GM12864 (cell line): ENCODE measurements at regions not wholly inside any gene's neighbourhood (a gene's known extent, or its start where the extent isn't known, plus 50 kb on each side); places are given as distances from the start of the nearest gene placed in this dataset.

Source experiments
- DNase-seq: peaks from one replicate; pipeline ENCODE4 v3.0.0-alpha.2; 2011; ENCODE audit warnings: low read depth
- H3K4me3 ChIP-seq: 2 replicates; pipeline ENCODE4 v1.5.1; 2011; ENCODE audit warnings: mild to moderate bottlenecking, low read depth, low read length, control low read depth
- TF ChIP-seq, protein P1 (sequence below): IDR thresholded peaks from 2 replicates; pipeline ENCODE4 v1.5.1; 2011; ENCODE audit warnings: low read depth, mild to moderate bottlenecking, moderate library complexity, low read length, control low read depth, inconsistent platforms; ENCODE audit errors: missing control alignments

DNA sequence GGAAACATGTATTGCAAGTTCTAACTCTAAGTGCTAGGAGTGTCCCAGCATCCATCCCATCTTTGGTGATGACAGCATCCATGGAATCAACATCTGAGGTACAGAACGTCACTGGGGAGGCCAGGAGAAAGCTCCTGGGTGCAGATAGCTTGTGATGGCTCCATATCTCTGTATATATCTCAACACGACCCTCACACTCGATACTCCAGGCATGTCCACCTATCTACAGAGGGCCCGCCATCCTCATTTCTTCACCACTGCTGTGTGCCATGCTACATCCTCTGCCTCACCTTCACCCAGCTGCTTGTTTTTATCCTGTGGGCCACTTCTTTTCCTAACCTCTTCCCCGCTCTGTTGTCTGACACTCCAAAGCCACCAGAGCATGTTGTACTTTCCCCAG lies 100.4 kb upstream of the SERP2 start:
- no peak for DNase-seq
- H3K4me3 ChIP-seq, result no peak overlapping the region
- TF ChIP-seq, protein P1, sequence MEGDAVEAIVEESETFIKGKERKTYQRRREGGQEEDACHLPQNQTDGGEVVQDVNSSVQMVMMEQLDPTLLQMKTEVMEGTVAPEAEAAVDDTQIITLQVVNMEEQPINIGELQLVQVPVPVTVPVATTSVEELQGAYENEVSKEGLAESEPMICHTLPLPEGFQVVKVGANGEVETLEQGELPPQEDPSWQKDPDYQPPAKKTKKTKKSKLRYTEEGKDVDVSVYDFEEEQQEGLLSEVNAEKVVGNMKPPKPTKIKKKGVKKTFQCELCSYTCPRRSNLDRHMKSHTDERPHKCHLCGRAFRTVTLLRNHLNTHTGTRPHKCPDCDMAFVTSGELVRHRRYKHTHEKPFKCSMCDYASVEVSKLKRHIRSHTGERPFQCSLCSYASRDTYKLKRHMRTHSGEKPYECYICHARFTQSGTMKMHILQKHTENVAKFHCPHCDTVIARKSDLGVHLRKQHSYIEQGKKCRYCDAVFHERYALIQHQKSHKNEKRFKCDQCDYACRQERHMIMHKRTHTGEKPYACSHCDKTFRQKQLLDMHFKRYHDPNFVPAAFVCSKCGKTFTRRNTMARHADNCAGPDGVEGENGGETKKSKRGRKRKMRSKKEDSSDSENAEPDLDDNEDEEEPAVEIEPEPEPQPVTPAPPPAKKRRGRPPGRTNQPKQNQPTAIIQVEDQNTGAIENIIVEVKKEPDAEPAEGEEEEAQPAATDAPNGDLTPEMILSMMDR, result no peak

DNA sequence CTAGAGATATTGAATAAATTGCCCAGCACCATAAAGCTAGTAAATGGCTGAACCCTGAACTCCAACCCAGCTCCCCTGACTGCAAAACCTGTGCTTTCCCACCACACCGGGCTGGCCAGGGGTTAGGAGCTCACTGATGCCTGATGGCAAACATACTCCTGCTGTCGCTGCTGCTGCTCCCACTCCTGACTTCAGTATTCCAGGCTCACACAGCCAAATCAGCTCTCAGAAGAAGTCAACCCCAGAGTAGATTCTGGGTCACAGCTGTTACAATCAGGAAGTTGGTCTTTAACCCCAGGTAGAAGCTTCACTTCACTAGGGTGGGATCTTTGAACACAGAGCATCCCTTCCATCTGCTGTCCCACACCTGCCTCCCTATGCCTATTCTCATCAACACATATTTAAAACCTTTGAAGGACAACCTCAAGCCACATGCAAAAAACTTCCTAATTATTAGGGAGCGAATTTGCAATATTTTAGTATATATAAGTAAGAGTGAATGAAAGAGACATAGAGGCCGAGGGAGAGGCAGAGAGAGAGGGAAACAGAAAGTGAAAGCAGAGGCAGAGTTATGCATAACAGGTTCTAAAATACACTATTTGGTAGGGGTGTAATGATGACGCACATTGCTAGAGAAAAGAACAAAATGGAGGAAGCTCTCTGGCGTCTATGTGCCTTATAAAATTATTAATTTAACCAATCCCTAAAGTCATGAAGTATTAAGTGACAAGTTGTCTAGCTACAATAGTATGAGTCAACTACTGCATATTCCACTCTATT lies 99.4 kb upstream of the SERP2 start:
- no peak overlapping the region for H3K4me3 ChIP-seq
- TF ChIP-seq, protein P1, result no peak
- DNase-seq, result peak; percentile 38

DNA sequence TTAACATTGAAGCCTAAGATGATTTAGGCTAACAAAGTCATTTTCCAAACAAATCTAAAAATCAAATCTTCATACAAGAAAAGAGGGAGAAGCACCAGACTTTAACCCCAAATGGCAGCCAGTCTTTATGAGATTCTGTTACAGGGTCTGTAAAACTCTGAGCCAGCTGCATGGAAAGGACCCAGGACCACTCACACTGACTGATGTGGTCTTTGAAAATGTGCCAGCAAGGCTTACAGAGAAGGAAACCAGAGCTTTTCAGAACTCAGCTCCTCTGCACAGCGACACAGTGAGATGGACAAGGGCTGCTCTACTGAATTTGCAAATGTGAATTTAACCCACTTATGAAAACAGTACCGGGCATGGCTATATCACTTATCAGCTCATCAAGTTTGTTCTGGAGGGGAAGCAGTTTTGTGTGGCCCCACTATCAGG lies 98.8 kb upstream of the SERP2 start:
- no peak overlapping the region for H3K4me3 ChIP-seq
- TF ChIP-seq, protein P1, result no peak
- no peak for DNase-seq

DNA sequence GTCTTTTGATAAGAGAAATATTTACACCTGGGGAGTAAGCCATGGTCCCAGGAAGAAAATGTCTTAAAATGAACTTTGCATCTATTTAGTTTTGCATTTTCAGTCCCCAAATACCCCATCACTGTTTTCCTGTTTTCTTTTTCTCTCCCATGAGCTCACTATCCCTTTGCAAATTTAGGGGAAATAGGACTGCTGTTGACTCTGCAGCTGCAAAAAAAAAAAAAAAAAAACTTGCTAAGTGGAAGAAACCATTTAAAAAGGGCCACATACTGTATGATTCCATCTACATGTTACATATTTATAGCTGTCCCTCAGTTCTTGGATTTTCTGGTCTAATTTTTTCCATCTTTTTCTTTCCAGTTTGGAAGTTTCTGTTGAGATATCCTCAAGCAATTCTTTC lies 98.2 kb upstream of the SERP2 start:
- DNase-seq, result no peak
- TF ChIP-seq, protein P1, result no peak
- H3K4me3 ChIP-seq, result no peak overlapping the region

DNA sequence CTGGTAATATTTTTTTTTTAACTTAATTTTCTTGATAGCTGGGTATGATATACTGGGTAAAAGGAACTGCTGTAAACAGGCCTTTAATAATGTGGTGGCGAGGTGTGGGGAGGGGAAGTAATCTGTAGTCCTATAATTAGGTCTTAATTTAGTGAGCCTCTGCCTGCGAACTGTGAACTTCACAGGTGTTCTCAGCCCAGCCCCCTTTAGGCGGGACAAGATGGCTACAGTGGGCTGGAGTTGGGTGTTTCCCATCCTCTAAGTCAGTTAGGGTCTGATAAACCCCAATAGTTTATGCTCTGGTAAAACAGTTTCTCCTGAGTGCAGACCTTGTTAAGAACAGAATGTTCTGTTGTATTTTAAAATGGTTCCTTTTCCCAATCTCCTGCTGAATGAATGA lies 97.6 kb upstream of the SERP2 start:
- TF ChIP-seq, protein P1, result no peak
- DNase-seq, result no peak
- no peak overlapping the region for H3K4me3 ChIP-seq

DNA sequence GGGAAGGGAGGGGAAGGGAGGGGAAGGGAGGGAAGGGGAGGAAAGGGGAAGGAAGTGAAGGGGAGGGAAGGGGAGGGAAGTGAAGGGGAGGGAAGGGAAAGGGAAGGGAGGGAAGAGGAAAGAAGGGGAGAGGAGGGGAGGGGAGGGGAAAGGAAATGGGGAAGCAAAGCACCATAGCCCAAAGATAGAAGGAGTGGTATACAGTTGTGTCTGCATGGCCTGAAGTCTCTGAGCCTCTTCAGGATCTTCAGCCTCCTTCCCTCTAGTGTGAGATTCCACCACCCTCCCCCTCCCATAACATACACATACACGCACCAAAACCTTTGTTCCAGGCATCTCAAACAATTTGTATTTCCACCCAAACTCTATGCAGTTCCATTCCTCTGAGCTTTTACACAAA lies 96.2 kb upstream of the SERP2 start:
- no peak overlapping the region for H3K4me3 ChIP-seq
- TF ChIP-seq, protein P1, result no peak
- no peak for DNase-seq

- DNase-seq, result no peak
- TF ChIP-seq, protein P1, result no peak
- H3K4me3 ChIP-seq, result no peak overlapping the region
Observed at GRCh38 chr13:44278166-44278565, 95.5 kb upstream of the SERP2 start.
